ENCODE measurements at regions not wholly inside any gene's neighbourhood (a gene's known extent, or its start where the extent isn't known, plus 50 kb on each side); places are given as distances from the start of the nearest gene placed in this dataset.
"Not testable (repeated sequence)": the region's sequence is repeated elsewhere in the genome, so short reads cannot be mapped to it uniquely, and the experiment has no call there.

DNA sequence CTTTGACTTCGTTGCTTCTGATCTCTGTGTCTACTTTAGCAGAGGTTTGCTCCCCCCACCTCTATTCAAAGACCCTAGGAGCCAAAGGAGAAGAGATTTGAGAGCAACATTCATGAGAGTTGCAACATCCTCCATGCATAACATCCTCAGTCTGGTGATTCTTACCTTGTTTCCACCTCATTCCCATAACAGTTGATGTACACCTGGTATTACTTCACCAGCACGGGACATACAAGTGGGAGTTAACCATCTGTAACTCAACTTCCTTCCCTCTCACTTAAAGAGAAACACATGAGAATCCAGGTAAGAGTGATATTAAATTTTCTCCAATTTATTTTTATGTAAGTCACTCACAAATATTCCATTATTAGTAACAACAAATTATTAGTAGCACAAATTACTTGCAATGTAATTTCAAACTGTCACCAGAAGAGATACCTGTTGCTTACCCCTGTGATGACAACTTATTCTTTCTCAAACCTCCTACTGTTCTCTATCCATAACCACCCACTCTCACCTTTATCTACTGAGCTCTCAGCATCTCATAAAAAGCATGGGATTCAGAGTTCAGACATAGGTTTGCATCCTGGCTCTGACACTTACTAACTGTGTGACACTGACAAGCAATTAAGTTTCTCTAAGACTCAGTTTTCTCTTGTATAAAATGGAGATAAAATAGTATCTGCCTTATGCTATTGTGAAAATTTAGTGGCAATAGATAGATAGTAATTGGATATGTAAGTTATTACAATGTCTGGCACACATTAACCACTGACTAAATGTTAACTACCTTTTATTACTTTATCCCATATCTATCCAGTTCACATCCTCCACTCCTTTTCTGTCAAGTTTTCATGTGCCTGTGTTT is 184.6 kb upstream of the SRD5A2 start:
- TF ChIP-seq, protein P1, sequence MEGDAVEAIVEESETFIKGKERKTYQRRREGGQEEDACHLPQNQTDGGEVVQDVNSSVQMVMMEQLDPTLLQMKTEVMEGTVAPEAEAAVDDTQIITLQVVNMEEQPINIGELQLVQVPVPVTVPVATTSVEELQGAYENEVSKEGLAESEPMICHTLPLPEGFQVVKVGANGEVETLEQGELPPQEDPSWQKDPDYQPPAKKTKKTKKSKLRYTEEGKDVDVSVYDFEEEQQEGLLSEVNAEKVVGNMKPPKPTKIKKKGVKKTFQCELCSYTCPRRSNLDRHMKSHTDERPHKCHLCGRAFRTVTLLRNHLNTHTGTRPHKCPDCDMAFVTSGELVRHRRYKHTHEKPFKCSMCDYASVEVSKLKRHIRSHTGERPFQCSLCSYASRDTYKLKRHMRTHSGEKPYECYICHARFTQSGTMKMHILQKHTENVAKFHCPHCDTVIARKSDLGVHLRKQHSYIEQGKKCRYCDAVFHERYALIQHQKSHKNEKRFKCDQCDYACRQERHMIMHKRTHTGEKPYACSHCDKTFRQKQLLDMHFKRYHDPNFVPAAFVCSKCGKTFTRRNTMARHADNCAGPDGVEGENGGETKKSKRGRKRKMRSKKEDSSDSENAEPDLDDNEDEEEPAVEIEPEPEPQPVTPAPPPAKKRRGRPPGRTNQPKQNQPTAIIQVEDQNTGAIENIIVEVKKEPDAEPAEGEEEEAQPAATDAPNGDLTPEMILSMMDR (IDR thresholded peaks at IDR 0.05; ENCODE audit: low read depth, low read length, missing control alignments) = no peak
- no peak for DNase-seq (ENCODE audit: low read depth)

DNA sequence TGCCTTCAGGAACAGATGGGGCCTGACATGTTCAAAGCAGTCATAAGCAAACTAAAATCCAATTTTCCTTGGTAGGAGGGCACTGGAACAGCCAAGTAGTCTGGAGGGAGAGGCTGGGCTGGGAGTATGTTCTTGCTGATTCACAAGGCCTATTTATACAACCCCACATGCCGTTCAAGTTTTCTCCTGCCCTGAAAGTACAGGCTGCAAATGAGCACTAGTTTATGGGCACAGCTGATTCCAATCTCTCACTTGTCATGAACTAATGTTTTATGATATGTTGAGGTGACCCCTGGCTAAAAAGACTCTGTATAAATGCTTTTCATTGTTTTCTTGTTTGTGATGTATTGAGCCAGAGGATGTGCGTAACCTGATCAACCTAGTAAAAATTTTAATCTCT is 183.4 kb upstream of the SRD5A2 start:
- TF ChIP-seq, protein P1 (IDR thresholded peaks at IDR 0.05; ENCODE audit: low read depth, low read length, missing control alignments) = no peak
- no peak for DNase-seq (ENCODE audit: low read depth)
- H3K4me3 ChIP-seq (ENCODE audit: low read depth, low read length) = no peak overlapping the region
- in situ Hi-C loops (cut with HindIII; ENCODE audit: low sequenced_read_pairs) = no loop called here

More for the DNA sequence above, 184.6 kb upstream of the SRD5A2 start:
- in situ Hi-C loops (cut with HindIII; ENCODE audit: low sequenced_read_pairs) = no loop called here
- H3K4me3 ChIP-seq (ENCODE audit: low read depth, low read length) = no peak overlapping the region

DNA sequence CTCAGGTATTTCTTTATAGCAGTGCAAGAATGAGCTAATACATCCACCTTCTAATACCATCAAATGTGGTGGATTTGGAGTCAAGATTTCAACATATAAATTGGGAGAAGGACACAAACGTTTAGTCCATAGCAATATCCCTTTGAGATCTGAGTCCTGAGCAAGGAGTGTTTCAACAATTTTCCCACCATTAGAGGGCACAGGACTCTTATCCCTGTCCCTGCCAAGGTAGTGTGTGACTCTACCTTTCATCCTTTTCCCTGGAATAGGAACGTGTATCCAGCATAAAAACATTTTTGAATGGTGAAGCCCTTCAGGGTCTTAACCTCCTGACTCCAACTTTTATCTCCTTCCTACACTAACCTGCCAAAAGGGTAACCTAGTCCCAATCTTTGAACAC is 181.3 kb upstream of the SRD5A2 start:
- TF ChIP-seq, protein P1 (IDR thresholded peaks at IDR 0.05; ENCODE audit: low read depth, low read length, missing control alignments) = no peak
- DNase-seq (ENCODE audit: low read depth) = no peak
- H3K4me3 ChIP-seq (ENCODE audit: low read depth, low read length) = no peak overlapping the region
- in situ Hi-C loops (cut with HindIII; ENCODE audit: low sequenced_read_pairs) = no loop called here

DNA sequence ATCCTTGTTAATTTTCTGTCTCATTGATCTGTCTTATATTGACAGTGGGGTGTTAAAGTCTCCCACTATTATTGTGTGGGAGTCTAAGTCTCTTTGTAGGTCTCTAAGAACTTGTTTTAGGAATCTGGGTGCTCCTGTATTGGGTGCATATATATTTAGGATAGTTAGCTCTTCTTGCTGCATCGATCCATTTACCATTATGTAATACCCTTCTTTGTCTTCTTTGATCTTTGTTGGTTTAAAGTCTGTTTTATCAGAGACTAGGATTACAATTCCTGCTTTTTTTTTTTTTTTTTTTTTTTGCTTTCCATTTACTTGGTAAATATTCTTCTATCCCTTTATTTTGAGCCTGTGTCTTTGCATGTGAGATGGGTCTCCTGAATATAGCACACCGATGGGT is 176.6 kb upstream of the SRD5A2 start:
- in situ Hi-C loops (cut with HindIII; ENCODE audit: low sequenced_read_pairs); H3K4me3 ChIP-seq (ENCODE audit: low read depth, low read length): not testable (repeated sequence)

DNA sequence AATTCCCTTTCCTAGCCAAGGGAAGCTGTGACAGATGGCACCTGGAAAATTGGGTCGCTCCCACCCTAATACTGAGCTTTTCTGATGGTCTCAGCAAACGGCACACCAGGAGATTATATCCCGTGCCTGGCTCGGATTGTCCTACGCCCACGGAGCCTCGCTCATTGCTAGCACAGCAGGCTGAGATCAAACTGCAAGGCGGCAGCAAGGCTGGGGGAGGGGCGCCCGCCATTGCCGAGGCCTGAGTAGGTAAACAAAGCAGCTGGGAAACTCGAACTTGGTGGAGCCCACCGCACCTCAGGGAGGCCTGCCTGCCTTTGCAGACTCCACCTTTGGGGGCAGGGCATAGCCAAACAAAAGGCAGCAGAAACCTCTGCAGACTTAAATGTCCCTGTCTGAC is 168.0 kb upstream of the SRD5A2 start:
- DNase-seq (ENCODE audit: low read depth); in situ Hi-C loops (cut with HindIII; ENCODE audit: low sequenced_read_pairs); H3K4me3 ChIP-seq (ENCODE audit: low read depth, low read length): not testable (repeated sequence)

More for the DNA sequence above, 176.6 kb upstream of the SRD5A2 start:
- DNase-seq (ENCODE audit: low read depth) = not testable (repeated sequence)

DNA sequence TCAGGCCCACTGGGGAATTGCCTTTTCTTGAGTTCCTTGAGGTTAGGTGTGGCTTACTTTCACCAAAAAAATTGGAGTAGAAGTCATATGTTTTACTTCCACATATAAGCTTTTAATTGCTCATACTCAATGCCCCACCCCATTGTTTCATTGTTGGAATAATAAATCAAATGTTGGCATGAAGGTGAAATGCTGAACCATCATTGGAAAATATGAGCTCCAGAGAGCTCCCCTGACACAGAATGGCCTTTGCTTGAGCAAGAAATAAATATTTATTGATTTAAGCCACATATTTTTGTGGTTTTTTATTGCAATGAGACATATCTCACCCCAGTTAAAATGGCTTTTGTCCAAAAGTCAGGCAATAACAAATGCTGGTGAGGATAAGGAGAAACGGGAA is 167.3 kb upstream of the SRD5A2 start:
- TF ChIP-seq, protein P1 (IDR thresholded peaks at IDR 0.05; ENCODE audit: low read depth, low read length, missing control alignments) = no peak
- in situ Hi-C loops (cut with HindIII; ENCODE audit: low sequenced_read_pairs) = no loop called here
- H3K4me3 ChIP-seq (ENCODE audit: low read depth, low read length) = no peak overlapping the region
- DNase-seq (ENCODE audit: low read depth) = no peak

DNA sequence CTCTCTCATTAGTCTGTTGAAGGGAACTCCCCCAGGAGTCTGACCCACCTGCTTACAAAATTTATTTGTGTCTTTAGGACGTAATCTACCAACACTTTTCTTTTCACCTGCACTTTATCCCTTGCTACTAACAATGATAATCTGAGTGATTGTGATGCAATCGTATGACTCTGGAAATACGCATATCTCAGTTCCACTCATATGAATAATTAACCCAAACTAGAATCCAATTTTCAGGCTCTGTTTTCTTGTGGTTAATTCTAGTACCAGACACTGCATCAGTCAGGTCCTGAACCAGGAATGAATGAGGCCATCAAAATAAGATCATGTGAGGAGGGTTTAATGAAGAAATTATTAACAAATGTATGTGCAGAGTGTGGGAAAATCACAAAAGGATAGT is 158.4 kb upstream of the SRD5A2 start:
- in situ Hi-C loops (cut with HindIII; ENCODE audit: low sequenced_read_pairs) = no loop called here
- DNase-seq (ENCODE audit: low read depth) = no peak
- TF ChIP-seq, protein P1 (IDR thresholded peaks at IDR 0.05; ENCODE audit: low read depth, low read length, missing control alignments) = no peak
- H3K4me3 ChIP-seq (ENCODE audit: low read depth, low read length) = no peak overlapping the region
